ENCODE measurements at regions not wholly inside any gene's neighbourhood (a gene's known extent, or its start where the extent isn't known, plus 50 kb on each side); places are given as distances from the start of the nearest gene placed in this dataset.

GRCh38 chr22:44604991-44605390 lies 97.0 kb upstream of the PRR5 start:
- Histone ChIP-seq H3K27me3 (ENCODE audit: control insufficient read depth, low read length) (no peaks in the 10 kb centered on the region), H3K36me3 (ENCODE audit: control insufficient read depth, low read length) (no peaks in the 10 kb centered on the region), H3K79me2 (ENCODE audit: control insufficient read depth, low read length) (no peaks in the 10 kb centered on the region), H3F3A (ENCODE audit: control insufficient read depth, insufficient read depth) (no peaks in the 10 kb centered on the region), H3K9me2 (replicated peaks; ENCODE audit: control insufficient read depth, low read length) (no peaks in the 10 kb centered on the region), H3K4me1 (ENCODE audit: control insufficient read depth, low read length) (no peaks in the 10 kb centered on the region), H4K20me1 (ENCODE audit: control insufficient read depth, insufficient read depth, low read depth, low read length) (no peaks in the 10 kb centered on the region), H3K4me2 (ENCODE audit: low read length) (no peak overlapping the region), H3K27ac (ENCODE audit: low read depth, low read length) (no peak overlapping the region), H3K4me3 (ENCODE audit: low read length) (no peak overlapping the region), H3K9me3 (ENCODE audit: control insufficient read depth, insufficient read depth, low read length) (no peaks in the 10 kb centered on the region; the same call in 1 of the 2 replicates)
- TF ChIP-seq CTCF (IDR thresholded peaks at IDR 0.05; ENCODE audit: low read depth, low read length, poor library complexity, severe bottlenecking) (no peak), EZH2phosphoT487 (IDR thresholded peaks at IDR 0.05; ENCODE audit: borderline replicate concordance, low read length) (no peak)

GRCh38 chr22:44604455-44604854 lies 97.5 kb upstream of the PRR5 start:
- no peaks in the 10 kb centered on the region for H3F3A ChIP-seq (ENCODE audit: control insufficient read depth, insufficient read depth)
- H3K9me2 ChIP-seq (replicated peaks; ENCODE audit: control insufficient read depth, low read length): no peaks in the 10 kb centered on the region
- H3K27ac ChIP-seq (ENCODE audit: low read depth, low read length): no peak overlapping the region
- no peak overlapping the region for H3K4me2 ChIP-seq (ENCODE audit: low read length)
- no peaks in the 10 kb centered on the region for H3K4me1 ChIP-seq (ENCODE audit: control insufficient read depth, low read length)
- H3K4me3 ChIP-seq (ENCODE audit: low read length): no peak overlapping the region
- no peaks in the 10 kb centered on the region for H3K27me3 ChIP-seq (ENCODE audit: control insufficient read depth, low read length)
- no peaks in the 10 kb centered on the region for H3K36me3 ChIP-seq (ENCODE audit: control insufficient read depth, low read length)
- H3K79me2 ChIP-seq (ENCODE audit: control insufficient read depth, low read length): no peaks in the 10 kb centered on the region
- H3K9me3 ChIP-seq (ENCODE audit: control insufficient read depth, insufficient read depth, low read length): no peaks in the 10 kb centered on the region; the same call in 1 of the 2 replicates
- no peak for TF ChIP-seq EZH2phosphoT487 (IDR thresholded peaks at IDR 0.05; ENCODE audit: borderline replicate concordance, low read length)
- no peak for TF ChIP-seq CTCF (IDR thresholded peaks at IDR 0.05; ENCODE audit: low read depth, low read length, poor library complexity, severe bottlenecking)
- H4K20me1 ChIP-seq (ENCODE audit: control insufficient read depth, insufficient read depth, low read depth, low read length): no peaks in the 10 kb centered on the region

DNA sequence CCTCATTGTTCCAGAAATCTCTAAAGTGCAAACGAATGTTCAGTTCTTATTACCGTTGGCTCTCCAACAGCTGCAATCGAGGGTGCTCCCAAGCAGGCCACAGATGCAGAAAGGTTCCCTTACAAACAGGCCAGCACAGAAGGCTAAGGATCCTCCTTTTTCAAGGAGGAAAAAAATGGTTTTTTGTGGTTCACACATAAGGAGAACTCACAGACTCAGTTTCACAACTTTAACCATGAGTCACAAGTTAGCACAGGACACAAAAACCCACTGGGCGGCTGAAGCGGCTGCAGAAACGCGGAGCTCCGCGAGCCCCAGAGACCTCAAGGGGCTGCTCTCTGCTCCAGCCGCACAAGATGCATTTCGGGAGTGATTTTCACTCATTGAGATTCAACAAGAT lies 98.2 kb upstream of the PRR5 start:
- Histone ChIP-seq H3K9me2 (replicated peaks; ENCODE audit: control insufficient read depth, low read length) (no peaks in the 10 kb centered on the region), H3K4me3 (ENCODE audit: low read length) (no peak overlapping the region), H3K4me2 (ENCODE audit: low read length) (no peak overlapping the region), H3K79me2 (ENCODE audit: control insufficient read depth, low read length) (no peaks in the 10 kb centered on the region), H3F3A (ENCODE audit: control insufficient read depth, insufficient read depth) (no peaks in the 10 kb centered on the region), H3K27me3 (ENCODE audit: control insufficient read depth, low read length) (no peaks in the 10 kb centered on the region), H3K27ac (ENCODE audit: low read depth, low read length) (no peak overlapping the region), H3K4me1 (ENCODE audit: control insufficient read depth, low read length) (no peaks in the 10 kb centered on the region), H4K20me1 (ENCODE audit: control insufficient read depth, insufficient read depth, low read depth, low read length) (no peaks in the 10 kb centered on the region), H3K36me3 (ENCODE audit: control insufficient read depth, low read length) (no peaks in the 10 kb centered on the region), H3K9me3 (ENCODE audit: control insufficient read depth, insufficient read depth, low read length) (no peaks in the 10 kb centered on the region)
- TF ChIP-seq EZH2phosphoT487 (IDR thresholded peaks at IDR 0.05; ENCODE audit: borderline replicate concordance, low read length) (no peak), CTCF (IDR thresholded peaks at IDR 0.05; ENCODE audit: low read depth, low read length, poor library complexity, severe bottlenecking) (no peak)

DNA sequence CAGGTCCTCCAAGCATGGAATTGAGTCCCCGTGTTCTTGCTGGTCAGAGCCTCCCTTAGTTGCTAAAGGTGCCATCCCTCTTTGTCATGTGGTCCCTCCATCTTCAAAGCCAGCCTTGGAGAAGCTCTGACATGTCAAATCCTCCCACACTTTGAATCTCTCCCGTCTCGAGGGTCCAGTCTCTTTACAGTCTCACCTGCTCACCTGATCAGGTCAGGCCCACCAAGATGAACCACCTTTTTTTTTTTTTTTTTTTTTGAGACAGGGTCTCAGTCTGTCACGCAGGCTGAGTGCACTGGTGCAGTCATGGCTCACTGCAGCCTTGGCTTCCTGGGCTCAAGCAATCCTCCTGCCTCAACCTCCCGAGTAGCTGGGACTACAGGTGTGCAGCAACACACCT lies 100.3 kb upstream of the PRR5 start:
- Histone ChIP-seq H3K4me2 (ENCODE audit: low read length) (no peak overlapping the region), H3K4me3 (ENCODE audit: low read length) (no peak overlapping the region), H3K9me3 (ENCODE audit: control insufficient read depth, insufficient read depth, low read length) (no peaks in the 10 kb centered on the region), H3K36me3 (ENCODE audit: control insufficient read depth, low read length) (no peaks in the 10 kb centered on the region), H3K27ac (ENCODE audit: low read depth, low read length) (no peak overlapping the region), H3K9me2 (replicated peaks; ENCODE audit: control insufficient read depth, low read length) (no peaks in the 10 kb centered on the region), H3K27me3 (ENCODE audit: control insufficient read depth, low read length) (no peaks in the 10 kb centered on the region), H3K4me1 (ENCODE audit: control insufficient read depth, low read length) (no peaks in the 10 kb centered on the region), H3K79me2 (ENCODE audit: control insufficient read depth, low read length) (no peaks in the 10 kb centered on the region), H3F3A (ENCODE audit: control insufficient read depth, insufficient read depth) (no peaks in the 10 kb centered on the region), H4K20me1 (ENCODE audit: control insufficient read depth, insufficient read depth, low read depth, low read length) (no peaks in the 10 kb centered on the region)
- no peak for TF ChIP-seq EZH2phosphoT487 (IDR thresholded peaks at IDR 0.05; ENCODE audit: borderline replicate concordance, low read length)
- TF ChIP-seq CTCF (IDR thresholded peaks at IDR 0.05; ENCODE audit: low read depth, low read length, poor library complexity, severe bottlenecking): no peak

Data from DOHH2 (cell line).